SK-N-SH treated with all-trans-retinoic acid at 6 μM for 48 hours (cell line): ENCODE measurements at regions not wholly inside any gene's neighbourhood (a gene's known extent, or its start where the extent isn't known, plus 50 kb on each side); places are given as distances from the start of the nearest gene placed in this dataset.

Experiments
- CREB5 ChIP-seq: fragments of 250-450 bp; sonication (Bioruptor Pico); IDR thresholded peaks from 2 replicates; pipeline ENCODE4 v1.5.1; 2020; ENCODE audit warnings: low read depth, mild to moderate bottlenecking, moderate library complexity
- PATZ1 ChIP-seq: fragments of 250-450 bp; sonication (Bioruptor Pico); IDR thresholded peaks from 2 replicates; pipeline ENCODE4 v1.8.0; 2020; ENCODE audit warnings: mild to moderate bottlenecking, moderate library complexity, borderline replicate concordance
- POU6F1 ChIP-seq: fragments of 250-450 bp; sonication (Bioruptor Pico); IDR thresholded peaks from 2 replicates; pipeline ENCODE4 v1.8.0; 2021; ENCODE audit warnings: low read depth, mild to moderate bottlenecking, moderate library complexity, borderline replicate concordance
- RARB ChIP-seq: fragments of 250-450 bp; sonication (Bioruptor Pico); IDR thresholded peaks from 2 replicates; pipeline ENCODE4 v1.8.0; 2021; ENCODE audit warnings: mild to moderate bottlenecking, moderate library complexity
- TSHZ2 ChIP-seq: fragments of 250-450 bp; sonication (Bioruptor Pico); IDR thresholded peaks from 2 replicates; pipeline ENCODE4 v1.5.0; 2020; ENCODE audit warnings: mild to moderate bottlenecking, moderate library complexity
- ZFP3 ChIP-seq: fragments of 250-450 bp; sonication (Bioruptor Pico); IDR thresholded peaks from 2 replicates; pipeline ENCODE4 v1.5.0; 2020; ENCODE audit warnings: mild to moderate bottlenecking, moderate library complexity

- TF ChIP-seq PATZ1 (no peak), POU6F1 (CRISPR knock-in tag) (no peak), RARB (CRISPR knock-in tag) (no peak), CREB5 (CRISPR knock-in tag) (no peak), TSHZ2 (CRISPR knock-in tag) (no peak), ZFP3 (no peak)
These were observed 69.0 kb upstream of the IL6 start for GRCh38 chr7:22658031-22658430.
